OCI-LY7 (cell line): ENCODE measurements at regions not wholly inside any gene's neighbourhood (a gene's known extent, or its start where the extent isn't known, plus 50 kb on each side); places are given as distances from the start of the nearest gene placed in this dataset.

Experiments used
- BruUV-seq: library from RNA; stranded (reverse); fragments of 400-500 nt; replicated peaks from 2 replicates; lab custom pipeline; 2021; lab: Mats Ljungman, UMichigan
- CTCF ChIA-PET: fragments of 300-600 bp; sonication (Branson Sonifier 250); formaldehyde crosslinking; loops from one replicate; lab custom pipeline; 2022; ENCODE audit warnings: antibody characterized with exemption; ENCODE audit not compliant: unreplicated experiment; lab: Charles Lee
- POLR2A ChIA-PET: fragments of 300-600 bp; sonication (Branson Sonifier 250); formaldehyde crosslinking; loops from one replicate; lab custom pipeline; 2022; ENCODE audit warnings: antibody characterized with exemption; lab: Charles Lee
- DNase-seq: peaks from one replicate; pipeline ENCODE4 v3.0.0-alpha.2; 2015; ENCODE audit warnings: low spot score
- H2AFZ ChIP-seq: fragments of 200-600 bp; sonication (generic), shearing (Covaris generic); 2 replicates; pipeline ENCODE4 v1.6.1; 2014; ENCODE audit warnings: mild to moderate bottlenecking, antibody characterized with exemption, low read length, moderate library complexity
- H3K27ac ChIP-seq: fragments of 200-600 bp; sonication (generic); 2 replicates; pipeline ENCODE4 v1.5.1; 2014; ENCODE audit warnings: mixed run types, low read depth, mild to moderate bottlenecking, moderate library complexity, low read length, inconsistent platforms; ENCODE audit not compliant: poor library complexity, severe bottlenecking
- H3K36me3 ChIP-seq: fragments of 200-600 bp; sonication (generic); 2 replicates; pipeline ENCODE4 v1.6.1; 2014; ENCODE audit warnings: mild to moderate bottlenecking, antibody characterized with exemption, low read length, moderate library complexity, mixed read lengths; ENCODE audit not compliant: insufficient read depth
- H3K4me1 ChIP-seq: fragments of 200-600 bp; sonication (generic); 2 replicates; pipeline ENCODE4 v1.5.1; 2014; ENCODE audit warnings: mild to moderate bottlenecking, low read length; ENCODE audit not compliant: insufficient read depth, poor library complexity, severe bottlenecking
- H3K4me2 ChIP-seq: fragments of 200-600 bp; sonication (generic); 2 replicates; pipeline ENCODE4 v1.6.1; 2014; ENCODE audit warnings: mild to moderate bottlenecking, low read length
- H3K4me3 ChIP-seq: fragments of 200-600 bp; sonication (generic); 2 replicates; pipeline ENCODE4 v1.5.1; 2014; ENCODE audit warnings: mild to moderate bottlenecking, low read depth, low read length; ENCODE audit not compliant: poor library complexity, severe bottlenecking
- H3K79me2 ChIP-seq: fragments of 200-600 bp; sonication (generic); 2 replicates; pipeline ENCODE4 v1.6.1; 2016; ENCODE audit warnings: low read depth, mild to moderate bottlenecking, low read length, moderate library complexity, mixed read lengths; ENCODE audit not compliant: insufficient read depth
- H3K9me2 ChIP-seq: fragments of 200-600 bp; sonication (generic); 2 replicates; pipeline ENCODE4 v1.6.1; 2016; ENCODE audit warnings: mild to moderate bottlenecking, low read length, mixed read lengths; ENCODE audit not compliant: insufficient read depth
- H3K9me3 ChIP-seq: fragments of 200-600 bp; sonication (generic); 2 replicates; pipeline ENCODE4 v1.6.1; 2014; ENCODE audit warnings: mild to moderate bottlenecking, mixed run types, low read length, mixed read lengths
- H4K20me1 ChIP-seq: fragments of 200-600 bp; sonication (generic); 2 replicates; pipeline ENCODE4 v1.6.1; 2014; ENCODE audit warnings: mild to moderate bottlenecking, antibody characterized with exemption, low read length, moderate library complexity, mixed read lengths; ENCODE audit not compliant: insufficient read depth
- EZH2phosphoT487 ChIP-seq: fragments of 200-600 bp; sonication (generic); IDR thresholded peaks from 2 replicates; pipeline ENCODE4 v1.6.1; 2018; ENCODE audit warnings: low read depth, borderline replicate concordance, mild to moderate bottlenecking, mixed run types, antibody characterized with exemption, low read length, moderate library complexity, mixed read lengths
- intact Hi-C: fragments of 100-400 bp; cut with micrococcal nuclease; formaldehyde crosslinking; loops from one replicate; pipeline ENCODE4 v1.10.0; 2022; ENCODE audit not compliant: unreplicated experiment
- TF ChIP-seq, protein P1 (sequence below): fragments of 200-600 bp; sonication (generic); conservative IDR thresholded peaks from 2 replicates; pipeline ENCODE4 v1.5.1; 2014; ENCODE audit warnings: mild to moderate bottlenecking, antibody characterized with exemption, low read length, moderate library complexity, mixed read lengths

DNA sequence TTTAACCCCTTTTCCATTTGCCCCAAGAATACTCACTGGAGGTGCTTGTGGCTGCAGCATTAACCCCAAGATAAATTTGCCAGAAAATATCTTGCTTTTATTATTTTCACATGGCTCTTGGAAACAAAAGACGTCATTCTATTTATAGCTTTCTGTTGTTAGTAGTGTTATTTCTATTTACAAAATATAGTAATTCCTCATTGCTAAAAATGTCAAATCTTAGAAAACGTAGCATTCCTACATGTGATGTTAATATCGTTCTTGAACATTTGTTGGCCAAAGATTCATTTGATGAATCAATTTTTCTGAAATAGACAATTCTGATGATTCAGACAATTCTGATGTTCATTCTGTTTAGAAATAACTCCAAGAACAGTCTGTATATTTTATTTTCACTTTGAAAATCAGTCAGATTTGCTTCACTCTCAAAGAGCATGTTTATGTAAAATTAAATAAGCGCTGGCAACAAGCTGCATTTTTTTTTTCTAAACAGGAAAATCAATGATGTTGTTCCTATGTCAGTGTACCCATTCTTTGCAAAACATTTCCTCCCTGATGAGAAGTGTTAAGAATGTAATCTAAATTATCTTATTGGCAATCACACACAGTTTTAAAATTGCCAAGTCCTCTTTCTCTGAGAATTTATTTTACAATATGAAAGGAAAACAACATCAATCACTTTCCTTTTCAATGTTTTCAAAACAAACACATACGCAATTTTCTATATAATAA lies 334.0 kb downstream of the KCTD12 start:
- BruUV-seq, result no TSS peak
- no peaks in the 10 kb centered on the region for H4K20me1 ChIP-seq
- no peaks in the 10 kb centered on the region for H3K36me3 ChIP-seq
- no peaks in the 10 kb centered on the region for H3K79me2 ChIP-seq
- DNase-seq, result no peak
- TF ChIP-seq, protein P1, sequence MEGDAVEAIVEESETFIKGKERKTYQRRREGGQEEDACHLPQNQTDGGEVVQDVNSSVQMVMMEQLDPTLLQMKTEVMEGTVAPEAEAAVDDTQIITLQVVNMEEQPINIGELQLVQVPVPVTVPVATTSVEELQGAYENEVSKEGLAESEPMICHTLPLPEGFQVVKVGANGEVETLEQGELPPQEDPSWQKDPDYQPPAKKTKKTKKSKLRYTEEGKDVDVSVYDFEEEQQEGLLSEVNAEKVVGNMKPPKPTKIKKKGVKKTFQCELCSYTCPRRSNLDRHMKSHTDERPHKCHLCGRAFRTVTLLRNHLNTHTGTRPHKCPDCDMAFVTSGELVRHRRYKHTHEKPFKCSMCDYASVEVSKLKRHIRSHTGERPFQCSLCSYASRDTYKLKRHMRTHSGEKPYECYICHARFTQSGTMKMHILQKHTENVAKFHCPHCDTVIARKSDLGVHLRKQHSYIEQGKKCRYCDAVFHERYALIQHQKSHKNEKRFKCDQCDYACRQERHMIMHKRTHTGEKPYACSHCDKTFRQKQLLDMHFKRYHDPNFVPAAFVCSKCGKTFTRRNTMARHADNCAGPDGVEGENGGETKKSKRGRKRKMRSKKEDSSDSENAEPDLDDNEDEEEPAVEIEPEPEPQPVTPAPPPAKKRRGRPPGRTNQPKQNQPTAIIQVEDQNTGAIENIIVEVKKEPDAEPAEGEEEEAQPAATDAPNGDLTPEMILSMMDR, result no peak
- no peak for TF ChIP-seq EZH2phosphoT487
- no peak overlapping the region for H3K4me2 ChIP-seq
- no peaks in the 10 kb centered on the region for H3K9me2 ChIP-seq
- no peak overlapping the region for H3K4me3 ChIP-seq
- no peak overlapping the region for H2AFZ ChIP-seq
- ChIA-PET POLR2A (interaction anchor here (0.8 to 1.1 kb wide), 2 partner anchors 15 to 66 kb away, joined by 3 read pairs; no protein-coding TSS in a partner anchor), CTCF (no interaction called here)
- H3K9me3 ChIP-seq, result no peaks in the 10 kb centered on the region
- no peaks in the 10 kb centered on the region for H3K4me1 ChIP-seq
- H3K27ac ChIP-seq, result no peak overlapping the region
- intact Hi-C loops, result no loop called here

DNA sequence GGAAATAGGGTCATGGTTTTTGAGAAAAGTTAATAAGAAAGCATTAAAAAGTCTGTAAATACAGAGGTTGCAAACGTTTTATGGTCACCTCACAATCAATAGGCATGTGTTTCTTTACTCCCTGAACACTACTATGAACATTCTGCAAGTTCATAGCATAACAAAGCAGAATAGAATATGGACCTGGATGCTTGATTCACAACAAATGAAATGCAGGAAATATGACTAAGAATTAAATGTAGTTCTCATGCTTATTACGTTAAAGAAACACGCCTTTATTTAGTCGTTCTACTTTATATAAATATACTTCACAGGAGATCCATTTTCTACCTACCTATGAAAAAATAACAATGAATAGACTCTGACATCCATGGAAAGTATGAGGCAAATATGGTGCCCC lies 344.0 kb downstream of the KCTD12 start:
- H2AFZ ChIP-seq, result no peak overlapping the region
- H3K36me3 ChIP-seq, result no peaks in the 10 kb centered on the region
- no peak for DNase-seq
- ChIA-PET CTCF (no interaction called here), POLR2A (no interaction called here)
- no peak overlapping the region for H3K4me2 ChIP-seq
- no peak for TF ChIP-seq EZH2phosphoT487
- TF ChIP-seq, protein P1, result no peak
- no peaks in the 10 kb centered on the region for H3K9me3 ChIP-seq
- H4K20me1 ChIP-seq, result no peaks in the 10 kb centered on the region
- BruUV-seq, result no TSS peak
- no peak overlapping the region for H3K27ac ChIP-seq
- no peak overlapping the region for H3K4me3 ChIP-seq
- intact Hi-C loops, result no loop called here
- no peaks in the 10 kb centered on the region for H3K79me2 ChIP-seq
- no peaks in the 10 kb centered on the region for H3K4me1 ChIP-seq
- no peaks in the 10 kb centered on the region for H3K9me2 ChIP-seq

DNA sequence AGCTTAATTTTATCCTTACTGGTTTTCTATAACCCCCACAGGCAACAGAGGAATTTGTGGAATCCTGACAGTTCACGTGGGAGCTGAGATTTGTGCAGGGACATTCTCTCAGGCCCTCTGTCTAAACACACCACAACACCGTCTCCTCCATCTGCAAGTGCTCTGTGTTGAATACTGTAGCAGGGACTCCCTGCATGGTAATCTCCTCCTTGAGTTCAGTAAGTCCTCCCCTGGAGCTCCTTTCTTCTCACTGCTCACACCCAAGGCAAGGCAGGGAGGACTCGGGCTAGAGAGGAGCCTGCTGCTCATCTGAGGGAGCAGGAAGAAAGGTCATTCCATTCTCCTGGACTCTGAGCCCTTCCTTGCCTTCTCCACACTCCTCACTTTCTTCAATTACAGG lies 348.2 kb downstream of the KCTD12 start:
- H2AFZ ChIP-seq, result no peak overlapping the region
- H3K4me3 ChIP-seq, result no peak overlapping the region
- no peak for DNase-seq
- H3K27ac ChIP-seq, result no peak overlapping the region
- ChIA-PET POLR2A (interaction anchor here (1.2 kb wide), 1 partner anchor 14 kb away, joined by 3 read pairs; no protein-coding TSS in a partner anchor), CTCF (no interaction called here)
- H3K4me1 ChIP-seq, result no peaks in the 10 kb centered on the region
- H3K9me3 ChIP-seq, result no peaks in the 10 kb centered on the region
- no peaks in the 10 kb centered on the region for H3K36me3 ChIP-seq
- no peaks in the 10 kb centered on the region for H4K20me1 ChIP-seq
- no peak for TF ChIP-seq EZH2phosphoT487
- TF ChIP-seq, protein P1, result no peak
- no peak overlapping the region for H3K4me2 ChIP-seq
- H3K9me2 ChIP-seq, result no peaks in the 10 kb centered on the region
- intact Hi-C loops, result no loop called here
- no TSS peak for BruUV-seq
- no peaks in the 10 kb centered on the region for H3K79me2 ChIP-seq
